ENCODE measurements at regions not wholly inside any gene's neighbourhood (a gene's known extent, or its start where the extent isn't known, plus 50 kb on each side); places are given as distances from the start of the nearest gene placed in this dataset.

DNA sequence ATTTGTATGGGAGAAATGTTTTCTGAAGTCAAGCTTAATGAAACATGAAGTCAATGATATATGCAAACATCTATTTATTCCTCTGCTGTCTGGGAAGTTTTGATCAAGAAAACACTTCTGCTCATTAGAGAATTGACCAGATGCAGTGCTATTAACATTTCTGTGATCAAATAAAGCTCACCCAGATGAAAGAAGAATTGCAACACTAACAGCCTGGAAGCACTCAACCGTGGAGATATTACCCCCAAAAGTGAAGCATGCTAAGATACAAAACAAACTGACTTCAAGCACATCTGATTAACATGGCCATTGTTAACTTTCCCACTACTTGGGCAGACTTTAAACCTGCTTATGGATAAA, 73.7 kb upstream of the GUCY1A1 start:
- no peaks in the 10 kb centered on the region for H3K9me2 ChIP-seq (ENCODE audit: insufficient read depth, low read length)

DNA sequence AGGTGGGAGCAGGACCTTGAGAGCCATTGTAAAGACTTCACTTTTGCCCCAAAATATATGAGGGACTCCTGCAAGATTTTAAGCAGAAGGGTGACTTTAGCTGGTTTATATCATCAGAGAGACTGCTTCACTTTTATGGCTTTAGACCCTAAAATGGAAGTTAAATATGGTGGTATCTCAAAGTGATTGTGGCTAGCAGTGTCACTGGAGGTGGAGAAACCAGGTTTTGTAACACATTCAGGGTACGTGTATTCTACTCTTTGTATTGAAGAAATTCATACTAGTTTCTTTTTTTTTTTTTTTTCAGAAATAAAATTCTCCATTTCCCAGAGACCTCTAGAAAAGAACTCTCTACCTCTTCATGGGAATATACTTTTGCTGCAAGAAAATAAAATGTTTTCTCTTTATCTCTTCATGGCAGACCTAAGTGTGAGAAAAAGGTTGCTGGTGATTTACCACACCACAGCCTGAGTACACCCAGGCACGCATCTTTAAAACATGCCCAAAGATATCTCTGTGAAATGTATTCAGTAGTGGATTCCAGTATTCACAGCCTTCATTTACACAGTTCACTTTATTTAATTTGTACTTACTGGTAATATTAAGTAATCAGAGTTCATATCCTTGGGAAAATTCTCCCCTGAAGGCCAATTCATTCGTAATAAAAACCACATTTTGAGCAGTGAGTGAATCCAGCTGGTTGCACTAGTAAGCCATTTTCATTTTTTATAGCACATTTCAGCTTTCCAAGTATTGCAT, 74.3 kb upstream of the GUCY1A1 start:
- H2AFZ ChIP-seq (ENCODE audit: low read depth, low read length): no peak overlapping the region
- no peaks in the 10 kb centered on the region for H4K20me1 ChIP-seq (ENCODE audit: insufficient read depth)
- H3F3A ChIP-seq (ENCODE audit: insufficient read depth, low read length, poor library complexity, severe bottlenecking): no peaks in the 10 kb centered on the region
- H3K36me3 ChIP-seq (ENCODE audit: insufficient read depth, low read length): no peaks in the 10 kb centered on the region
- TF ChIP-seq MXI1 (conservative IDR thresholded peaks at IDR 0.05; ENCODE audit: poor library complexity, severe bottlenecking): no peak
- TF ChIP-seq TAF1 (IDR thresholded peaks at IDR 0.05; ENCODE audit: low read depth): no peak
- TF ChIP-seq EZH2 (IDR thresholded peaks at IDR 0.05; ENCODE audit: borderline replicate concordance, insufficient read depth, low read length, poor library complexity, severe bottlenecking): no peak
- TF ChIP-seq EP300 (conservative IDR thresholded peaks at IDR 0.05; ENCODE audit: poor library complexity, severe bottlenecking): no peak
- TF ChIP-seq SMC3 (conservative IDR thresholded peaks at IDR 0.05; ENCODE audit: poor library complexity): no peak
- TF ChIP-seq, protein P1, sequence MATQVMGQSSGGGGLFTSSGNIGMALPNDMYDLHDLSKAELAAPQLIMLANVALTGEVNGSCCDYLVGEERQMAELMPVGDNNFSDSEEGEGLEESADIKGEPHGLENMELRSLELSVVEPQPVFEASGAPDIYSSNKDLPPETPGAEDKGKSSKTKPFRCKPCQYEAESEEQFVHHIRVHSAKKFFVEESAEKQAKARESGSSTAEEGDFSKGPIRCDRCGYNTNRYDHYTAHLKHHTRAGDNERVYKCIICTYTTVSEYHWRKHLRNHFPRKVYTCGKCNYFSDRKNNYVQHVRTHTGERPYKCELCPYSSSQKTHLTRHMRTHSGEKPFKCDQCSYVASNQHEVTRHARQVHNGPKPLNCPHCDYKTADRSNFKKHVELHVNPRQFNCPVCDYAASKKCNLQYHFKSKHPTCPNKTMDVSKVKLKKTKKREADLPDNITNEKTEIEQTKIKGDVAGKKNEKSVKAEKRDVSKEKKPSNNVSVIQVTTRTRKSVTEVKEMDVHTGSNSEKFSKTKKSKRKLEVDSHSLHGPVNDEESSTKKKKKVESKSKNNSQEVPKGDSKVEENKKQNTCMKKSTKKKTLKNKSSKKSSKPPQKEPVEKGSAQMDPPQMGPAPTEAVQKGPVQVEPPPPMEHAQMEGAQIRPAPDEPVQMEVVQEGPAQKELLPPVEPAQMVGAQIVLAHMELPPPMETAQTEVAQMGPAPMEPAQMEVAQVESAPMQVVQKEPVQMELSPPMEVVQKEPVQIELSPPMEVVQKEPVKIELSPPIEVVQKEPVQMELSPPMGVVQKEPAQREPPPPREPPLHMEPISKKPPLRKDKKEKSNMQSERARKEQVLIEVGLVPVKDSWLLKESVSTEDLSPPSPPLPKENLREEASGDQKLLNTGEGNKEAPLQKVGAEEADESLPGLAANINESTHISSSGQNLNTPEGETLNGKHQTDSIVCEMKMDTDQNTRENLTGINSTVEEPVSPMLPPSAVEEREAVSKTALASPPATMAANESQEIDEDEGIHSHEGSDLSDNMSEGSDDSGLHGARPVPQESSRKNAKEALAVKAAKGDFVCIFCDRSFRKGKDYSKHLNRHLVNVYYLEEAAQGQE (IDR thresholded peaks at IDR 0.05; ENCODE audit: borderline replicate concordance): no peak
- TF ChIP-seq, protein P2, sequence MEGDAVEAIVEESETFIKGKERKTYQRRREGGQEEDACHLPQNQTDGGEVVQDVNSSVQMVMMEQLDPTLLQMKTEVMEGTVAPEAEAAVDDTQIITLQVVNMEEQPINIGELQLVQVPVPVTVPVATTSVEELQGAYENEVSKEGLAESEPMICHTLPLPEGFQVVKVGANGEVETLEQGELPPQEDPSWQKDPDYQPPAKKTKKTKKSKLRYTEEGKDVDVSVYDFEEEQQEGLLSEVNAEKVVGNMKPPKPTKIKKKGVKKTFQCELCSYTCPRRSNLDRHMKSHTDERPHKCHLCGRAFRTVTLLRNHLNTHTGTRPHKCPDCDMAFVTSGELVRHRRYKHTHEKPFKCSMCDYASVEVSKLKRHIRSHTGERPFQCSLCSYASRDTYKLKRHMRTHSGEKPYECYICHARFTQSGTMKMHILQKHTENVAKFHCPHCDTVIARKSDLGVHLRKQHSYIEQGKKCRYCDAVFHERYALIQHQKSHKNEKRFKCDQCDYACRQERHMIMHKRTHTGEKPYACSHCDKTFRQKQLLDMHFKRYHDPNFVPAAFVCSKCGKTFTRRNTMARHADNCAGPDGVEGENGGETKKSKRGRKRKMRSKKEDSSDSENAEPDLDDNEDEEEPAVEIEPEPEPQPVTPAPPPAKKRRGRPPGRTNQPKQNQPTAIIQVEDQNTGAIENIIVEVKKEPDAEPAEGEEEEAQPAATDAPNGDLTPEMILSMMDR (IDR thresholded peaks at IDR 0.05; ENCODE audit: poor library complexity, severe bottlenecking): no peak
- TF ChIP-seq RAD21 (conservative IDR thresholded peaks at IDR 0.05): no peak
- no peak for TF ChIP-seq POLR2AphosphoS5 (IDR thresholded peaks at IDR 0.05)
- no peak overlapping the region for H3K4me2 ChIP-seq (ENCODE audit: low read length)
- H3K27ac ChIP-seq (ENCODE audit: low read length): no peak overlapping the region
- H3K9me2 ChIP-seq (ENCODE audit: insufficient read depth, low read length): no peaks in the 10 kb centered on the region
- H3K4me3 ChIP-seq (ENCODE audit: low read length): no peak overlapping the region
- H3K9me3 ChIP-seq (ENCODE audit: low read length): no peaks in the 10 kb centered on the region
- no peaks in the 10 kb centered on the region for H3K79me2 ChIP-seq (replicated peaks; ENCODE audit: insufficient read depth, low read length)
- H3K27me3 ChIP-seq (ENCODE audit: insufficient read depth, low read depth, low read length): no peaks in the 10 kb centered on the region
- H3K9ac ChIP-seq (ENCODE audit: low read length): no peak overlapping the region

More for the DNA sequence above, 73.7 kb upstream of the GUCY1A1 start:
- no peaks in the 10 kb centered on the region for H3F3A ChIP-seq (ENCODE audit: insufficient read depth, low read length, poor library complexity, severe bottlenecking)
- H3K79me2 ChIP-seq (replicated peaks; ENCODE audit: insufficient read depth, low read length): no peaks in the 10 kb centered on the region
- H3K9me3 ChIP-seq (ENCODE audit: low read length): no peaks in the 10 kb centered on the region
- no peak overlapping the region for H3K4me3 ChIP-seq (ENCODE audit: low read length)
- TF ChIP-seq POLR2AphosphoS5 (IDR thresholded peaks at IDR 0.05) (no peak), EP300 (conservative IDR thresholded peaks at IDR 0.05; ENCODE audit: poor library complexity, severe bottlenecking) (no peak), RAD21 (conservative IDR thresholded peaks at IDR 0.05) (no peak), EZH2 (IDR thresholded peaks at IDR 0.05; ENCODE audit: borderline replicate concordance, insufficient read depth, low read length, poor library complexity, severe bottlenecking) (no peak), TAF1 (IDR thresholded peaks at IDR 0.05; ENCODE audit: low read depth) (no peak), MXI1 (conservative IDR thresholded peaks at IDR 0.05; ENCODE audit: poor library complexity, severe bottlenecking) (no peak), SMC3 (conservative IDR thresholded peaks at IDR 0.05; ENCODE audit: poor library complexity) (no peak)
- TF ChIP-seq, protein P2 (IDR thresholded peaks at IDR 0.05; ENCODE audit: poor library complexity, severe bottlenecking): no peak
- TF ChIP-seq, protein P1 (IDR thresholded peaks at IDR 0.05; ENCODE audit: borderline replicate concordance): no peak
- no peak overlapping the region for H2AFZ ChIP-seq (ENCODE audit: low read depth, low read length)
- no peak overlapping the region for H3K27ac ChIP-seq (ENCODE audit: low read length)
- no peaks in the 10 kb centered on the region for H4K20me1 ChIP-seq (ENCODE audit: insufficient read depth)
- H3K36me3 ChIP-seq (ENCODE audit: insufficient read depth, low read length): no peaks in the 10 kb centered on the region
- H3K4me2 ChIP-seq (ENCODE audit: low read length): no peak overlapping the region
- H3K27me3 ChIP-seq (ENCODE audit: insufficient read depth, low read depth, low read length): no peaks in the 10 kb centered on the region
- no peak overlapping the region for H3K9ac ChIP-seq (ENCODE audit: low read length)

Data from neural cell (in vitro differentiated cells).